ENCODE measurements at regions not wholly inside any gene's neighbourhood (a gene's known extent, or its start where the extent isn't known, plus 50 kb on each side); places are given as distances from the start of the nearest gene placed in this dataset.
"Not testable (repeated sequence)": the region's sequence is repeated elsewhere in the genome, so short reads cannot be mapped to it uniquely, and the experiment has no call there.

DNA sequence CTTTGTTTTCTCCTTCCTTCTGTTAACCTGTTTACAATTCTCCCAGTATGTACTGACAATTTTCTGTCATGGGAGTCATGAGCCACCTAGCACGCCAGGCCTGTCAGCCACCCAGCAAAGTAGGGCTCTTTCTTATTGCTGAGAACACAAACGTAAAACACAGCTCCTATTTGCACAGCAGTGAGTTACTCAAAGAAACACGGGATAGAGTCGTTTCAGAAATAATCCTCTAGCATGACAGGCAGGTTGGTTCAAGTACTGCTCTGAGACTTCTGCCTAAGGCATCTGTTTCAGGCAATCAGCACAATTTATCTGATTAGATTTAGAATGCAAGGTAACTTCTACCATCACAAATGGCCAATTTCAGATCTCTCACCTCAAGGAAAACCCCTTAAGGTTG is 88.8 kb downstream of the CD24 start:
- no peak for DNase-seq (ENCODE audit: extremely low read depth, low read depth, low spot score)

DNA sequence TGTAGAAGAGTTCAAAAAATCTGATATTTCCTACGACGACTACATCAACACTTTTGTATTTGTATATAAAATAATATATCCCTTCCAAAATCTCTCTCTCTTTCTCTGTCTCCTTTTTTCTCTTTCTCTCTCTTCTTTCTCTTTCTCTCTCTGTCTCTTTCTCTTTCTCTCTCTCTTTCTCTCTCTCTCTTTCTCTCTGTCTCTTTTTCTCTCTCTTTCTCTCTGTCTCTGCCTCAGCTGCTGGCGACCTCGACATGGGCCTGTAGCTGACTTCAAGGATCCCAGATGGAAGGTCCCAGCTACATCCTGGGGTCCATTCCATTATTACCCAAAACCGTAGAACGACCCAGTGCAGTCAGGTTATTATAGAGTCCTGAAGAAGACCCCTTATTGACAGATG is 90.0 kb downstream of the CD24 start:
- DNase-seq (ENCODE audit: extremely low read depth, low read depth, low spot score) = no peak

DNA sequence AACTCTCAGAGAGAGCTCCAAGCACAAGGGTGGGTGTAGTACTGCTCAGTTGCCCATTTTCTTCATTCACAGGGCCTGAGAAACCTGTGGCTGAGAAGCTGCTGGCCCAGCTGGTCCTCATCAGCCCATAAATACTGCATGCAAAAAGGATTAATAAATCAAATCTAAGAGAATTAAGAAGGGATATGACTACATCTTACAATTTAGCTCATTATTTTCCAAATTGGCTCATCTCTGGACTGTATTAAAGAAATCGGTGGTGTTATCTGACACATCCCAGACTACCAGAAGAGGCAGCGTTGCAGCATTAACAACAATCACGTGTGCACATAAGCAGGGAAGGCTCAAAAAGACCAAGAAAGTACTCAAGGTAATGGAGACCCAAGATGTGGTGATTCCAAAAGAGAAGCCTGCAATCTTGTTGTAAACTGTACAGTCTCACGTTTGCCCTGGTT is 90.7 kb downstream of the CD24 start:
- no peak for DNase-seq (ENCODE audit: extremely low read depth, low read depth, low spot score)

DNA sequence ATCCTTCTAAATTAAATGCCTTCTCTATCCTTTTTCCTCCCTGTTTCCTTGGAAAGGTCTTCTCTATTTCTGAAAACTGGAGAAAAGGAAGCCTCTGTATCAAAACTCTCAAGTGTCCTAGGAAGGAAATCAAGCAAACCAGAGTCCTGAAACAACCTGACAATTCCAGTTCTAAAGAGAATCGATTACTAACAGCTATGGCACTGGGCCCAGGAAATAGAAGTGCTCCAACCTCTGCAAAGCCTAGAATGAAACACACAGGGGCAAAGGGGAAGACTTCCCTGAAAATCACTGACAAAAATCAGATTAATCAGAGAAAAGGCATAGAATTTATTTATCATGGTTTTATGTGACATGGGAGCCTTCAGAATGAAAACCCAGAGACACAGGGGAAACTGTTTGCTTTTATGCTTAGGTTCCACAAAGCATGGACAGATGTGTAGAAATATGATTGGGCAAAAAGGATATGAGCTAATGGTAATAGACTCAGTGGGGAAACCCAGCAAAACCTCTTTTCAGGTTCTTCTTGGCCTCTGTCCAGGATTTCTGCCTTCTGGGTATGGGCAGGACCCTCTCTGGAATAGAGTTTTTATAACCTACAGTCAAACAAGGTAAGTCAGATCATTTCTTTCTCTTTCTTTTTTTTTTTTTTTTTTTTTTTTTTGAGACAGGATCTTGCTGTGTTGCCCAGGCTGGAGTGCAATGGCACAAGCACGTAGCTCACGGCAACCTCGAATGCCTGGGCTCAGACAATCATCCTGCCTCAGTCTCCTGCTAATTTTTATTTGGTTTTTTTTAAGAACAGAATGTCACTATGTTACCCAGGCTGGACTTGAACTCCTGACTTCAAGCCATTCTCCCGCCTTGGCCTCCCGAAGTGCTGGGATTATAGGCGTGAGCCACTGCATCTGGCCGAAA is 91.7 kb downstream of the CD24 start:
- DNase-seq (ENCODE audit: extremely low read depth, low read depth, low spot score) = no peak

DNA sequence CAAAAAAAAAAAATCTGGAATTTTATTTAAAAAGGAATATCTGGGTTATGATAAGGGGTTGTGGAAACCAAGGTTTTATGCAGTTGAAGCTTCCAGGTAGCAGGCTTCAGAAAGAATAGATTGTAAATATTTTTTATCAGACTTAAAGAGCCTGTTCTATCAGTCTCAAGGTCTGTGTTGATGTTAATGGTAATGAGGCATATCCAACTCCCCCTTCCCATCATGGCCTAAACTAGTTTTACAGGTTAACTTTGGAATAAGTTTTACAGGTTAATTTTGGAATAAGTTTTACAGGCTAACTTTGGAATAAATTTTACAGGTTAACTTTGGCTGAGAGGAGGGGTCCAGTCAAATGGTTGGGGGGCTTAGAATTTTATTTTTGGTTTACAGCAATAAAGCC is 92.4 kb downstream of the CD24 start:
- no peak for DNase-seq (ENCODE audit: extremely low read depth, low read depth, low spot score)

DNA sequence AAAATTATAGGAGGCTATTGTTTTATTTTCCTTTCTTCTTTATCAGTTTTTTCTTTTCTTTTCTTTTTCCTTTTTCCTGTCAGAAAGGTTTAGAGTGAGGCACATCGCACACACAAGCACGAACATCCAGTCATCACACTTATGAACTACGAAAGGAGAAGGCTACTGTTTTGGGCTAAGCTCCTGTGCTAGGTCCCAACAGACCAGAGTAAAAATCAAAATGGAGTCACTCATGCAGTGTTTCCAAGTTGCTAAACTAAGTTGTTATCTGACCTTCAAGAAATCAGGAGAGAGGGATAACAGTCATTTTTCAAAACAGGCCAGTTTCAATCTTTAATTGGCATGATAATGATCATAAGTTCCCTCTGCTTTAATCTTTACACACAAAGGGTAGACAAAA is 93.6 kb downstream of the CD24 start:
- no peak for DNase-seq (ENCODE audit: extremely low read depth, low read depth, low spot score)

DNA sequence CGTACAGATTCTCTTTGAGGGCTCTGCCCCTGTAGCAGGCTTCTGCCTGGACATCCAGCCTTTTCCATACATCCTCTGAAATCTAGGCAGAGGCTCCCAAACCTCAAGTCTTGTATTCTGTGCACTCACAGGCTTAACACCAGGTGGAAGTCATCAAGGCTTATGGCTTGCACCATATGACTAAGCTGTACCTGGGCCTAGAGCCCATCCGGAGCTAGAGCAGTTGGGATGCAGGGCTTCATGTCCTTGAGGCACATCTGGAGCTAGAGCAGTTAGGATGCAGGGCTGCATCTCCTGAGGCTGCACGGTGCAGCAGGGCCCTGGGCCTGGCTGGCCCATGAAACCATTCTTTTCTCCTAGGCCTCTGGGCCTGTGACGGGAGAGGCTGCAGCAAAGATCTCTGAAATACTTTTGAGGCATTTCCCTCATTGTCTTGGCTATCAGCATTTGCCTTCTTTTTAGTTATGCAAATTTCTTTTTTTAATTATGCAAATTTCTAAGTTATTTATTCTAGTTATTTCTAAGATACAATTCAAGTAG is 98.7 kb downstream of the CD24 start:
- no peak for DNase-seq (ENCODE audit: extremely low read depth, low read depth, low spot score)

DNA sequence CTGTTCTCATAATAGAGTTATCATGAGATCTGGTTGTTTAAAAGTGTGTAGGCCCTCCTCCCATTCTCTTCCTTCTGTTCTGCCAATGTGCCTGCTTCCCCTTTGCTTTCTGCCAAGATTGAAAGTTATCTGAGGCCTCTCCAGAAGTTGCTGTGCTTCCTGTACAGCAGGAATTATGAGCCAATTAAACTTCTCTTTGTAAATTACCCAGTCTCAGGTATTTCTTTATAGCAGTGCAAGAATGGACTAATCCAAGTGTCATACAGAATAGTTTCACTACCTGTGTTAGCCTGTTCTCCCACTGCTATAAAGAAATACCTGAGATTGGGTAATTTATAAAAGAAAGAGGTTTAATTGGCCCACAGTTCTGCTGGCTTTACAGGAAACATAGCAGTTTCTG is 100.0 kb downstream of the CD24 start:
- DNase-seq (ENCODE audit: extremely low read depth, low read depth, low spot score) = no peak

DNA sequence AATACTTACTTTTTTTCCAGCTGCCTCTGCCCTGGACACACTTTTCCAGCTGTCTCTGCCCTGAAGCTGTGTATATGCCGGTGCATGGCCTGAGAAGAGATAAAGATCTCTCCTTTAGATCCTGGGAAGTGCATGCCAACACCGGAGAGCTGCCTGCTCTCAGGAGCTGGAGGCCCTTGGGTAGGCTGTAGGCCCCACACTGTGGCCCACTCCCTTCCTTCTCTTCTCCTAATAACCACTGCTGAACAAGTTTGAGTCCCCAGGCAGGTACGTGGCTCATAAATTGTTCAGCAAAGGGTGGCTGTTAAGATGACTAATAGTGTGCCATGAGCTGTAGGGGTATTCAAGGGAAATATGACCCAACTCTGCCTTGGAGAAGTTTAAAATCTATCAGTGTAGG is 102.5 kb downstream of the CD24 start:
- DNase-seq (ENCODE audit: extremely low read depth, low read depth, low spot score) = no peak

DNA sequence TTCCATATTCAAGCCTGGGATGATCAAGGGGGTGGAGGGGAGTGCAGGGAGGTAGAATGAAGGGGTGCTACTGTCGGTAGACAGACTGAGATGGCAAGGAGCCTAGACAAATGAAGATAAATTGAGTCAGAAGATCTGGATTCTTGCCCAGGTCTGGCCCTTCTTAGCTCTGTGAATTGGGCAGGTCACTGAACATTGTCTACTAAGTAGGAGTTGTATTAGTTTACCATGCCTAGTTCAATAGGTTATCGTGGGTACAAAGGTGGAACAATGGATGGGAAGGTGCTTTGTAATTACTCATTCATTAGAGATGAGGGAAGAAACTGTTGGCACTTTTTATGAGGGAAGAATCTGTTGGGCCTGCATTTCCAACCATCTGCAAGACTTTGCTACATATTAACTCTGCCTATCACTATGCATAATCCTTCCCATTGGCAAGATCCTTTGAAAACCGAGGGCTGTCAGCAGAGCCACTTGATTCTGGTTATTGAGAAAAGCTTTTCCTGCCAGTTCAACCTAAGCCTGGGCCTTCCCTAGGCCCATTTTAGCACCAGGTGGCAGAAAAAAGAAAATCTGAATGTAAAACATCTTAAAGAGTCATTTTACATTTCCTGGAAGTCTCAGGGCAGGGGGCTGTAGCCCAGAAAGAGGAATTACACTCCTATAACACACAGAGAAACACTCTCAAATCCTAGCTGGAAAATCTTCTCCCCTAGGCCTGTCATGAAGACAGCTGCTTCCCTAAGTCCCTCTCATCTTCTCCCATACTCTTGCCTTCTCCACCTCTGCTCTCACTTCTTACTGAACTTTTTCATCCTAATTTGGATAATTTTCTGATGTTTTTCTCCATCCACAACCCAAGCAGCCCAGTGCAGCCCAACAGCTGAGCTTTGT is 103.5 kb downstream of the CD24 start:
- DNase-seq (ENCODE audit: extremely low read depth, low read depth, low spot score) = no peak

DNA sequence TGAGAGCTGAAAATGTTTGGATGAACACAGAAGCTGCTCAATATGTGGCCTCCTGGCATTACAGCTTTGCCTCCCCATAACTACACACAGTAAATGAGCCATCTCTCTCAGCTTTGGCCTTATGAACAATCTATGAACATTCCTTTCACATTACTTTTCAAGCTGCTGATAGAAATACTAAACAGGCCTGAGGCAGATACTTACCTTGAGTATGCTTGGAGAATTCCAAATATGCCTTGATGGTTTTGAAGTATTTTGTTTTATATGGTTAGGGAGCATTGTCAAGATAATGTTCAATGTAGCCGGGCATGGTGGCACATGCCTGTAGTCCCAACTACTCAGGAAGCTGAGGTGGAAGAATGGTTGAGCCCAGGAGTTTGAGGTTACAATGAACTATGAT is 104.5 kb downstream of the CD24 start:
- DNase-seq (ENCODE audit: extremely low read depth, low read depth, low spot score) = no peak

DNA sequence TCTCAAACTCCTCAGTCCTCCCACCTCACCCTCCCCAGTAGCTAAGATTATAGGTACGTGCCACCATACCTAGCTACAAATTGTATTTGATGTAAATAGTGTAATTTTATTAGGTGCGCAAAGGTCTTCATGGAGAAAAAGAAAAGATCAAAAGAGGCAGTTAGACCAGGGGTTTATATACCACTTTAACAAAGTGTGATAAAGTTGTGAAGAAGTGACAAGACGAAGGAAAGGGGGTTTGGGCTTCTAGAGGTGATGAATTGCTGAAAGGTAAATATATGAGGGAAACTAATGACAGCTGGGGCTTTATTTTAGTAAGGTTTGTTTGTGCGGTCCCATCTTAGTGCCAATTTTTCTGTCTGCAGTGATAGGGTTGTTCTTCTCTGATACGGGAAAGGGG is 105.3 kb downstream of the CD24 start:
- DNase-seq (ENCODE audit: extremely low read depth, low read depth, low spot score) = no peak

DNA sequence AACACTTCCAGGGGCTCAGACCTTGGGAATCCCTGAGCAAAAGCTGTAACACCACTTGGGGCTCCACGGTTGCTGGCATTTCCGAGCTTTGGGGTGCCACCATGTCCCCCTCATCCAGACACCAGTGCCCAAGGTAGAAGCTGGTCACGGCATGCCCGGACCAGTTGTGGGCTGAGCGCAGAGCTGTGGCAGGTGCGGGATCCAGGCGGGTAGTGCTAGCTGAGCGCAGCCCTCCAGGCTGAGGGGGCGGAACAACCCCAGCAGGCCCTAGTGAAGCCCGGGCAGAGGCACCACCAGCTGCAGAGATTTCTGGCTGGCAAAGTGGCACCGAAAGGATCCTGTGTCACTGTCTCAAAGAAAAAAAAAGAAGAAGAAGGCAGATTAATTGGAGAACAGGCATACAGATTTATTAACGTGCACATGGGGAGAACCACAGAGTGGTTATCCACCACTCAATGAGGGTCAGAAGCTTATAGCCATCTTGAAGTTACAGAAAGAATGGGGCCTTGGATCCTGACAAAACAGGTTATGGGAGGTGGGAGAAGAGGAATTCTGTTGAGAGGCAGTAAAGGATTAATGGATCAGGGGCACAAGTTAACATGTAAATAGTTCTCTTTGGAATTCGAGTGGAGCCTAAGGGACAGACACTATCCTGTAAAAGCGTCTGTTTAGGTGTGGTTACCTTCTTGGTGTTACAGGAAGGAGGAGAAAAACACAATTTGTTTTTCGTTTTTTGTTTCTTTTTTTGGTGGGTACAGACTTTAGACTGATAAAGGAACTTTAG is 107.5 kb downstream of the CD24 start:
- no peak for DNase-seq (ENCODE audit: extremely low read depth, low read depth, low spot score)

DNA sequence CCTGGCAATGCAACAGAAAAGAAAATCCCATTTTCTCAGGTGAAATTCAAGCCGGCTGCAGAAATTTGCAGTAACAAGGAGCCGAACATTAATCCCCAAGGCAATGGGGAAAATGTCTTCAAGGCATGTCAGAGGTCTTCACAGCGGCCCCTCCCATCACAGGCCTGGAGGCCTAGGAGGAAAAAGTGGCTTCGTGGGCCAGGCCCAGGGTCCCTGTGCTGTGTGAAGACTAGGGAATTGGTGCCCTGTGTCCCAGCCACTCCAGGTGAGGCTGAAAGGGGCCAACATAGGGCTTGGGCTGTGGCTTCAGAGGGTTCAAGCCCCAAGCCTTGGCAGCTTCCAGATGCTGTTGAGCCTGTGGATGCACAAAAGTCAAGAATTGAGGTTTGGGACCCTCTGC is 111.7 kb downstream of the CD24 start:
- no peak for DNase-seq (ENCODE audit: extremely low read depth, low read depth, low spot score)

DNA sequence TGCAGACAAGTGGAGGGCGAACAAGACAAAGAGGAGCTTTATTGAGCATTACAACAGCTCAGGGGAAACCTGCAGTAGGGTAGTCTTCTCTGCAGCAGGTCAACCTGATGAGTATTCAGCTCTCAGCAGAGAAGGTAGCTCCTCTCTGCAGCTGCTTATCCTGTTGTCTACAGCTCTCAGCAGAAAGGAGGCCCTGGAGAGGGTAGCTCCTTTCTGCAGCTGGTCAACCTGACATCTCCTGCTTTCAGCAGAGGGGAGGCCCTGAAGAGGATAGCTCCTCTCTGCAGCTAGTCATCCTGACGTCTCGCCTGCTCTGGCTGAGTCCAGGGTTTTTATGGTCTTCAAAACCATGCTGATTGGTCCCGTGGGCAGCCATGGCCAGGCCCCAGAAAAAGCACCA is 113.6 kb downstream of the CD24 start:
- DNase-seq (ENCODE audit: extremely low read depth, low read depth, low spot score) = no peak

DNA sequence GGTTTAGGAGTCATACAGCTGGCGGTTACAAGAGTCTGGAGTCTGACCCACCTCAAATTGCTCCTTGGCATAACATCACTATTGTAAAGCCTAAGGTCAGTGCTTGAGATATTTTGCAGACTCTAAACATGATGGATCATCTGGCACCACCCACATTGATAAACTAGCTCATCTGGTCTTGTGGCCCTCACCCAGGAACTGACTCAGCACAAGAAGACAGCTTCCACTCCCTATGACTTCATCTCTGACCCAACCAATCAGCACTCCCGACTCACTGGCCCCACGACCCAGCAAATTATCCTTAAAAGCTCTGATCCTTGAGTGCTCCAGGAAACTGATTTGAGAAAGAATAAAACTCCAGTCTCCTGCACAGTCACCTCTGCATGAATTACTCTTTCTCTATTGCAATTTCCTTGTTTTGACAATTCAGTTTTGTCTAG is 115.9 kb downstream of the CD24 start:
- no peak for DNase-seq (ENCODE audit: extremely low read depth, low read depth, low spot score)

DNA sequence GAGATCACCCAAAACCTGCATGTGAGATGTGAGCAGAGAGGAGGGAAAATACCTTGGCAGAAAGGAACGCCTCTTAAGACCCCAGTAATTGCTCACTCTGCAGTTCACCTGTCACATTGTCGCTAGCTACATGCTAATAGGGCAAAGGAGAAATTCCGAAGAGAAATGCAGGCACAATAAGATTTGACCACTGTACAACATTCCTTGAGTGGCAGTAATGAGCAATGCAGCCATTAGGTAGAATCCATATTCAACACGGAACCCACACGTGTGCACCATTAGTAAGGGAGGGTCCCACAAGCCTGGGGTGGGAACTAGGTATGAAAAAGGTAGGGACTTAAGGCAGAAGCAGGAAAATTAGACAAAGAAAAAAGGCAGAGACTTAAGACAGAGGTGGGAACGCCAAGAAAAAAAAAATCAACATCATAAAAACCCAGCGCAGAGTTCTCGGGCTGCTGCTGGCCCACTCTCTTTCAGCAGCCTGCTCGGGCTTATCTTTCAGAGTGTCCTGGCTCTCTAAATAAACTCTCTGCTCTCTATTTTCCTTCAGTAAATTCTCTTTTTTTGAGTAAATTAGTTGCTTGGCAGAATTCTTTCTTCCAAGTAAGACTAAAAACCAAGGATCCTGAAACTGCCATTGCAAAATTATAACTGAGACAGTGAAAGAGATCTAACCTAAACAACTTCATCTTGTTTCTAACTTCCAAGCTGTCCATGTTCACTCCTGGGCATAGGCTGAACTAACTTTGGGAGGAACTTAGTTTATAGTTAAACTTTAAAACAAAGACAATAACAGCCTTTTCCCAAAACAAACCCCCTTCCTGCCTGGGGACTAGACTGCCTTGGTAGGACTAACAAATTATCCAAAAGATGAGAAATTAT is 116.5 kb downstream of the CD24 start:
- DNase-seq (ENCODE audit: extremely low read depth, low read depth, low spot score) = no peak

DNA sequence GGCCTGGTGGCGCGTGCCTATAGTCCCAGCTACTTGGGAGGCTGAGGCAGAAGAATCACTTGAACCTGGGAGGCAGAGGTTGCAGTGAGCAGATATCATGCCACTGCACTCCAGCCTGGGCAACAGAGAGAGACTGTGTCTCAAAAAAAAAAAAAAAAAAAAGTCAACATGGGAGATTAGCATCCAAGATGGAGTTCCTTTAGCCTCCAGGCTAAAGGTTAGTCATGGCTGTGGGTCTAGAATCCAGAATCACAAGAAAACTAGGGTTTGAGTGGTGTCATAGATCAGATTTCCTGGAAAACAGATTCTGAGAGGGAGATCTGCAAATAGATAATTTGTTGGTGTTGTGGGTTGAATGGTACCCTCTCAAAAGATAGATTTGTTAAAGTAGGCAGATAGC is 117.2 kb downstream of the CD24 start:
- DNase-seq (ENCODE audit: extremely low read depth, low read depth, low spot score) = not testable (repeated sequence)

DNA sequence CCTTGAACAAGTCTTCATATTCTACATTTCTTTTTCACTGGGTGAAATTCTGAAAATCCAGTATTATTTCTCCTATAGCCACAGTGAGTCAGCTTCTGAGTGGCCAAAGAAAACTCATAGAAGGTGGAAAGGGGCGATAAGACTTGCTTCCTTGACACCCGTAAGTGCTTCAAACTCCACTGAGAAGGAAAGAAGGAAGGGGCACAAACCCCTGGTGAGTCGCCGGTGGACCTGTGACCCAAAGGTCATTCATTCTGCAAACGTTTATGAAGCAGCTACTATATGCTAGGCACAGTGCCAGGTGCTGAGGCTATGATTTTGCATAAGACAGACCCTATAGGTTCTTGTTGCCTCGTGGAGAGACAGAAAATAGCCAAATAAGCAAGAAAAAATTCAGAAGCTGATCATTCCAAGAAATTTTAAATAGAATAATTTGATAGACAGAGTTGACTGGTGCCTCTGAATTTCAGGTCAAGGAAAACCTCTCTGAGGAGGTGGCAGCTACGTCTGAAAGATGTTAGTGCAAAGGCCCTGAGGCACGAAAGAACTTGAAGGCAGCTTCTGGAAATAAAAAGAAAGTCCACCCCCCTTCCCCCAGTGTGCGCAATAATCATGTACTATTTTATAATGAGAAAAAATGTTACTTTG is 118.2 kb downstream of the CD24 start:
- no peak for DNase-seq (ENCODE audit: extremely low read depth, low read depth, low spot score)
